OCI-LY3 (cell line): ENCODE measurements at regions not wholly inside any gene's neighbourhood (a gene's known extent, or its start where the extent isn't known, plus 50 kb on each side); places are given as distances from the start of the nearest gene placed in this dataset.

Source experiments
- H2AFZ ChIP-seq: fragments of 200-600, 300-600 bp; shearing (Covaris generic); 2 replicates; pipeline ENCODE4 v1.6.0; 2014; ENCODE audit warnings: antibody characterized with exemption, low read depth, low read length
- H3K27ac ChIP-seq: fragments of 200-600, 300-600 bp; sonication (generic); 2 replicates; pipeline ENCODE4 v1.5.1; 2014; ENCODE audit warnings: mild to moderate bottlenecking, low read length, moderate library complexity, mixed read lengths
- H3K27me3 ChIP-seq: fragments of 200-600, 300-600 bp; sonication (generic); 2 replicates; pipeline ENCODE4 v1.6.1; 2014; ENCODE audit warnings: low read depth, low read length, mixed read lengths
- H3K36me3 ChIP-seq: fragments of 200-600, 300-600 bp; sonication (generic); replicated peaks from 2 replicates; pipeline ENCODE3; 2014; ENCODE audit warnings: low read depth, low read length, mixed read lengths
- H3K4me1 ChIP-seq: fragments of 300-600, 200-600 bp; sonication (generic); 2 replicates; pipeline ENCODE4 v1.6.1; 2014; ENCODE audit warnings: low read length, mixed read lengths
- H3K4me2 ChIP-seq: fragments of 200-600, 300-600 bp; sonication (generic); 2 replicates; pipeline ENCODE4 v1.6.1; 2014; ENCODE audit warnings: low read length, mixed read lengths
- H3K4me3 ChIP-seq: fragments of 300-600, 200-600 bp; sonication (generic); 2 replicates; pipeline ENCODE4 v1.5.1; 2014; ENCODE audit warnings: antibody characterized with exemption, mild to moderate bottlenecking, low read length, moderate library complexity
- H3K79me2 ChIP-seq: fragments of 300-600, 200-600 bp; shearing (Covaris generic); 2 replicates; pipeline ENCODE4 v1.6.1; 2014; ENCODE audit warnings: mild to moderate bottlenecking, low read length, mixed read lengths
- H3K9ac ChIP-seq: fragments of 300-600, 200-600 bp; shearing (Covaris generic); 2 replicates; pipeline ENCODE4 v1.6.0; 2014; ENCODE audit warnings: mild to moderate bottlenecking, low read length, moderate library complexity
- H3K9me3 ChIP-seq: fragments of 200-600, 300-600 bp; shearing (Covaris generic); 2 replicates; pipeline ENCODE4 v1.6.1; 2014; ENCODE audit warnings: low read length, mixed read lengths; ENCODE audit not compliant: insufficient read depth
- H4K20me1 ChIP-seq: fragments of 200-600, 300-600 bp; sonication (generic); 2 replicates; pipeline ENCODE4 v1.6.1; 2016; ENCODE audit warnings: low read length, mixed read lengths; ENCODE audit not compliant: insufficient read depth
- EZH2phosphoT487 ChIP-seq: fragments of 200-600 bp; shearing (Covaris generic); IDR thresholded peaks from 2 replicates; pipeline ENCODE4 v1.6.1; 2018; ENCODE audit warnings: antibody characterized with exemption, mixed run types, low read depth
- TF ChIP-seq, protein P1 (sequence below): fragments of 200-600, 300-600 bp; sonication (generic); IDR thresholded peaks from 2 replicates; pipeline ENCODE4 v1.5.1; 2014; ENCODE audit warnings: antibody characterized with exemption, low read length, low read depth

DNA sequence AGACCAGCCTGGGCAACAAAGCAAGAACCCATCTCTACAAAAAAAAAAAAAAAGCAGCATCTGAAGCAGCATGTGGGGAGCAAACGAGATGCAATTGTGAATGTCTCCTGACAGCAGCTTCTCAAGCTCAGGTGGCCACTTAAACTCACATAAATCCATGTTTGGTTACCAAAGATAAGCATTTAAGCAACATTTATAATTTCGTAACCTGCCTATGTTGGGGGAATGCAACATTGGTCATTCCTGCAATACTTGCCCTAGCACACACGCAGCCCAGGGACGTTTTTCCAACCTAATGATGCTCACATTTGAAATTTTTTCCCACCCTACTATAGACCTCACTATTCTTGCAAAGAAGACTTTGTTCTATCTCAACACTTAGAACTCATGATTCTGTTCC is 113.3 kb downstream of the ZFP64 start:
- Histone ChIP-seq H4K20me1 (no peaks in the 10 kb centered on the region), H3K4me1 (no peaks in the 10 kb centered on the region), H3K4me2 (no peak overlapping the region), H3K79me2 (no peaks in the 10 kb centered on the region), H3K4me3 (no peak overlapping the region), H3K9me3 (no peaks in the 10 kb centered on the region), H3K27me3 (no peaks in the 10 kb centered on the region), H3K36me3 (no peaks in the 10 kb centered on the region), H3K27ac (no peak overlapping the region), H3K9ac (no peak overlapping the region), H2AFZ (no peak overlapping the region)
- TF ChIP-seq, protein P1, sequence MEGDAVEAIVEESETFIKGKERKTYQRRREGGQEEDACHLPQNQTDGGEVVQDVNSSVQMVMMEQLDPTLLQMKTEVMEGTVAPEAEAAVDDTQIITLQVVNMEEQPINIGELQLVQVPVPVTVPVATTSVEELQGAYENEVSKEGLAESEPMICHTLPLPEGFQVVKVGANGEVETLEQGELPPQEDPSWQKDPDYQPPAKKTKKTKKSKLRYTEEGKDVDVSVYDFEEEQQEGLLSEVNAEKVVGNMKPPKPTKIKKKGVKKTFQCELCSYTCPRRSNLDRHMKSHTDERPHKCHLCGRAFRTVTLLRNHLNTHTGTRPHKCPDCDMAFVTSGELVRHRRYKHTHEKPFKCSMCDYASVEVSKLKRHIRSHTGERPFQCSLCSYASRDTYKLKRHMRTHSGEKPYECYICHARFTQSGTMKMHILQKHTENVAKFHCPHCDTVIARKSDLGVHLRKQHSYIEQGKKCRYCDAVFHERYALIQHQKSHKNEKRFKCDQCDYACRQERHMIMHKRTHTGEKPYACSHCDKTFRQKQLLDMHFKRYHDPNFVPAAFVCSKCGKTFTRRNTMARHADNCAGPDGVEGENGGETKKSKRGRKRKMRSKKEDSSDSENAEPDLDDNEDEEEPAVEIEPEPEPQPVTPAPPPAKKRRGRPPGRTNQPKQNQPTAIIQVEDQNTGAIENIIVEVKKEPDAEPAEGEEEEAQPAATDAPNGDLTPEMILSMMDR, result no peak
- no peak for TF ChIP-seq EZH2phosphoT487

GRCh38 chr20:52076164-52076563 is 115.4 kb downstream of the ZFP64 start:
- Histone ChIP-seq H3K4me1 (no peaks in the 10 kb centered on the region), H3K4me3 (no peak overlapping the region), H3K9ac (no peak overlapping the region), H3K27me3 (no peaks in the 10 kb centered on the region), H3K9me3 (no peaks in the 10 kb centered on the region), H2AFZ (no peak overlapping the region), H3K36me3 (no peaks in the 10 kb centered on the region), H3K27ac (no peak overlapping the region), H3K4me2 (no peak overlapping the region), H4K20me1 (no peaks in the 10 kb centered on the region), H3K79me2 (no peaks in the 10 kb centered on the region)
- no peak for TF ChIP-seq EZH2phosphoT487
- TF ChIP-seq, protein P1, result no peak

DNA sequence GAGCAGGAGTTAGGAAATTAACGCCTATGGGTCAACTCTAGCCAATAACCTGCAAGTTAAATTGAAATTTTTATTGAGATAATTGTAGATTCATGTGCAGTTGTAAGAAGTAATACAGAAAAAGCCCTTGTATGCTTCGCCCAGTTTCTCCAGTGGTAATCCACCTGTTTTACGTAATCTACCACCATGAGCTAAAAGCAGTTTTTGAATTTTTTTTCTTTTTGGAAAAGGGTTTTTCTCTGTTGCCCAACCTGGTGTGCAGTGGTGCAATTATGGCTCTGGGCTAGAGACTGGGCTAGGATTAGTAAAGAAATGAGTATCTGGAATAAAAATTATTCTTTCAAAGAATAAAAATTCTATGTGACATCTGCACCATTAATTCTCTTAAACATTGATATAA is 116.2 kb downstream of the ZFP64 start:
- H3K36me3 ChIP-seq, result no peaks in the 10 kb centered on the region
- no peaks in the 10 kb centered on the region for H3K27me3 ChIP-seq
- no peaks in the 10 kb centered on the region for H4K20me1 ChIP-seq
- no peak overlapping the region for H3K9ac ChIP-seq
- H3K4me2 ChIP-seq, result no peak overlapping the region
- H3K4me1 ChIP-seq, result no peaks in the 10 kb centered on the region
- TF ChIP-seq EZH2phosphoT487, result no peak
- TF ChIP-seq, protein P1, result no peak
- H3K79me2 ChIP-seq, result no peaks in the 10 kb centered on the region
- H3K27ac ChIP-seq, result no peak overlapping the region
- H3K9me3 ChIP-seq, result no peaks in the 10 kb centered on the region
- no peak overlapping the region for H3K4me3 ChIP-seq
- H2AFZ ChIP-seq, result no peak overlapping the region

DNA sequence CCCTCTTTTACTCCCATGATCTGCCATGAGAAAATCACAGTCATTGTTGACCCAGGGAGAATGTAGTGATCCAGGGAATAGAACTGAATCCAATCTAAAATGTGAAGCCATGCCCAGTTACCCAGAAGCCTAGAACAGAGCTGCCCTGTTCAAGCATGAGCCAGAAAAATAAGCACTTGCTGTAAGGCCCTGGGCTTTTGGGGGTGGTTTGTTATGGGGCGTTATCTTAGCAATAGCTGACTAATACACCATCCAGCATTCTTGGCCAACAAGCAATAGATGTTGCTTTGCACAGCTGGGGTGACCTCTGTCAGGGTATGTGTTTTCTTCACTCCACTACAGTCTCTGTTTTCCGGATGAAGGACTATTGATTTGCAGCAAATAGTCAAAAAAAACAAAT is 120.4 kb downstream of the ZFP64 start:
- Histone ChIP-seq H3K4me3 (no peak overlapping the region), H2AFZ (no peak overlapping the region), H3K4me2 (no peak overlapping the region), H3K27me3 (no peaks in the 10 kb centered on the region), H3K79me2 (no peaks in the 10 kb centered on the region), H3K27ac (no peak overlapping the region), H3K9ac (no peak overlapping the region), H3K9me3 (no peaks in the 10 kb centered on the region), H3K36me3 (no peaks in the 10 kb centered on the region), H4K20me1 (no peaks in the 10 kb centered on the region), H3K4me1 (no peaks in the 10 kb centered on the region)
- TF ChIP-seq, protein P1, result no peak
- no peak for TF ChIP-seq EZH2phosphoT487
